ENCODE measurements at regions not wholly inside any gene's neighbourhood (a gene's known extent, or its start where the extent isn't known, plus 50 kb on each side); places are given as distances from the start of the nearest gene placed in this dataset.

GRCh38 chr6:14696367-14696766 is 549.5 kb upstream of the JARID2 start:
- no peak for DNase-seq (ENCODE audit: low spot score)
- intact Hi-C loops (cut with DNase I), result no loop called here

- intact Hi-C loops (cut with DNase I), result no loop called here
- DNase-seq (ENCODE audit: low spot score), result no peak
Observed at GRCh38 chr6:14697427-14697826, 548.4 kb upstream of the JARID2 start.

GRCh38 chr6:14699803-14700601 is 545.9 kb upstream of the JARID2 start:
- intact Hi-C loops (cut with DNase I), result loop anchor here in 1 of 2 donors (5.0 kb wide), 1 partner anchor 1977 kb away; no protein-coding TSS in a partner anchor

GRCh38 chr6:14701946-14702345 is 543.9 kb upstream of the JARID2 start:
- intact Hi-C loops (cut with DNase I), result loop anchor here in 1 of 2 donors (5.0 kb wide), 1 partner anchor 1975 kb away; no protein-coding TSS in a partner anchor
- no peak for DNase-seq (ENCODE audit: low spot score)

More at GRCh38 chr6:14699803-14700601, 545.9 kb upstream of the JARID2 start:
- DNase-seq (ENCODE audit: low spot score), result no peak

- intact Hi-C loops (cut with DNase I), result loop anchor here in 1 of 2 donors (5.0 kb wide), 1 partner anchor 1975 kb away; no protein-coding TSS in a partner anchor
- DNase-seq (ENCODE audit: low spot score), result no peak
Observed at GRCh38 chr6:14702678-14703077, 543.2 kb upstream of the JARID2 start.

- DNase-seq (ENCODE audit: low spot score), result no peak
- intact Hi-C loops (cut with DNase I), result loop anchor here in 1 of 2 donors (5.0 kb wide), 1 partner anchor 1974 kb away; no protein-coding TSS in a partner anchor
Observed at GRCh38 chr6:14703586-14703985, 542.3 kb upstream of the JARID2 start.

GRCh38 chr6:14704383-14705271 is 541.2 kb upstream of the JARID2 start:
- intact Hi-C loops (cut with DNase I), result loop anchor here in 1 of 2 donors (5.0 kb wide), 1 partner anchor 1973 kb away; no protein-coding TSS in a partner anchor
- DNase-seq (ENCODE audit: low spot score), result no peak

GRCh38 chr6:14705841-14706377 is 540.0 kb upstream of the JARID2 start:
- DNase-seq (ENCODE audit: low spot score), result no peak
- intact Hi-C loops (cut with DNase I), result no loop called here

- DNase-seq (ENCODE audit: low spot score), result peak; percentile 89
- intact Hi-C loops (cut with DNase I), result no loop called here
Observed at GRCh38 chr6:14706378-14706929, 539.4 kb upstream of the JARID2 start.

- DNase-seq (ENCODE audit: low spot score), result no peak
- intact Hi-C loops (cut with DNase I), result no loop called here
Observed at GRCh38 chr6:14707276-14707675, 538.6 kb upstream of the JARID2 start.

GRCh38 chr6:14707971-14708465 is 537.9 kb upstream of the JARID2 start:
- DNase-seq (ENCODE audit: low spot score), result no peak
- intact Hi-C loops (cut with DNase I), result no loop called here

GRCh38 chr6:14709066-14709670 is 536.7 kb upstream of the JARID2 start:
- intact Hi-C loops (cut with DNase I), result no loop called here

GRCh38 chr6:14709900-14710299 is 536.0 kb upstream of the JARID2 start:
- DNase-seq (ENCODE audit: low spot score), result no peak
- intact Hi-C loops (cut with DNase I), result no loop called here

More at GRCh38 chr6:14709066-14709670, 536.7 kb upstream of the JARID2 start:
- no peak for DNase-seq (ENCODE audit: low spot score)

GRCh38 chr6:14710421-14710820 is 535.4 kb upstream of the JARID2 start:
- intact Hi-C loops (cut with DNase I), result no loop called here
- DNase-seq (ENCODE audit: low spot score), result no peak

- intact Hi-C loops (cut with DNase I), result no loop called here
- no peak for DNase-seq (ENCODE audit: low spot score)
Observed at GRCh38 chr6:14711056-14711703, 534.7 kb upstream of the JARID2 start.

- DNase-seq (ENCODE audit: low spot score), result no peak
- intact Hi-C loops (cut with DNase I), result no loop called here
Observed at GRCh38 chr6:14711704-14712379, 534.0 kb upstream of the JARID2 start.

GRCh38 chr6:14713008-14713960 is 532.6 kb upstream of the JARID2 start:
- peak; percentile 85 for DNase-seq (ENCODE audit: low spot score)
- intact Hi-C loops (cut with DNase I), result no loop called here
